Neural progenitor cell (in vitro differentiated cells): ENCODE measurements at regions not wholly inside any gene's neighbourhood (a gene's known extent, or its start where the extent isn't known, plus 50 kb on each side); places are given as distances from the start of the nearest gene placed in this dataset.
"Not testable (repeated sequence)": the region's sequence is repeated elsewhere in the genome, so short reads cannot be mapped to it uniquely, and the experiment has no call there.

Source experiments
- DNase-seq: peaks from one replicate; pipeline ENCODE4 v3.0.0-alpha.2; 2016; ENCODE audit warnings: low spot score
- H2AFZ ChIP-seq: fragments of 200-600 bp; sonication (generic); replicated peaks from 2 replicates; pipeline ENCODE4 v1.6.1; 2016; ENCODE audit warnings: antibody characterized with exemption
- H3F3A ChIP-seq: fragments of 200-600 bp; sonication (generic); 2 replicates; pipeline ENCODE4 v1.6.1; 2016; ENCODE audit warnings: antibody characterized with exemption, low read depth
- H3K27ac ChIP-seq: fragments of 200-600 bp; sonication (generic); 2 replicates; pipeline ENCODE4 v1.5.1; 2016; ENCODE audit warnings: mild to moderate bottlenecking
- H3K27me3 ChIP-seq: fragments of 200-600 bp; sonication (generic); 2 replicates; pipeline ENCODE4 v1.6.1; 2016; ENCODE audit warnings: mild to moderate bottlenecking, moderate library complexity
- H3K36me3 ChIP-seq: fragments of 200-600 bp; sonication (generic); 2 replicates; pipeline ENCODE4 v1.5.1; 2016
- H3K4me1 ChIP-seq: fragments of 200-600 bp; sonication (generic); 2 replicates; pipeline ENCODE4 v1.6.1; 2016; ENCODE audit warnings: mixed run types
- H3K4me2 ChIP-seq: fragments of 200-600 bp; sonication (generic); 2 replicates; pipeline ENCODE4 v1.6.1; 2016
- H3K4me3 ChIP-seq: fragments of 200-600 bp; sonication (generic); 2 replicates; pipeline ENCODE4 v1.5.1; 2016
- H3K79me2 ChIP-seq: fragments of 200-600 bp; sonication (generic); 2 replicates; pipeline ENCODE4 v1.6.1; 2016; ENCODE audit warnings: low read depth
- H3K9ac ChIP-seq: fragments of 200-600 bp; sonication (generic); 2 replicates; pipeline ENCODE4 v1.6.1; 2016
- H3K9me3 ChIP-seq: fragments of 200-600 bp; sonication (generic); 2 replicates; pipeline ENCODE4 v1.5.1; 2016; ENCODE audit warnings: low read depth
- H4K20me1 ChIP-seq: fragments of 200-600 bp; sonication (generic); 2 replicates; pipeline ENCODE4 v1.6.1; 2016; ENCODE audit warnings: low read depth
- H3K27ac Mint-ChIP-seq: 3 replicates; pipeline ENCODE4 v1.8.0; 2021; ENCODE audit warnings: mixed read lengths
- H3K27me3 Mint-ChIP-seq: 2 replicates; pipeline ENCODE4 v1.8.0; 2022; ENCODE audit warnings: low read depth, mild to moderate bottlenecking, inconsistent platforms, moderate library complexity, mixed read lengths; ENCODE audit not compliant: insufficient read depth
- H3K36me3 Mint-ChIP-seq: 3 replicates; pipeline ENCODE4 v1.8.0; 2021; ENCODE audit warnings: mixed read lengths
- H3K4me1 Mint-ChIP-seq: 3 replicates; pipeline ENCODE4 v1.8.0; 2021; ENCODE audit warnings: mixed read lengths
- H3K4me3 Mint-ChIP-seq: 3 replicates; pipeline ENCODE4 v1.8.0; 2021; ENCODE audit warnings: mild to moderate bottlenecking, moderate library complexity, mixed read lengths
- H3K9me3 Mint-ChIP-seq: 3 replicates; pipeline ENCODE4 v1.8.0; 2020; ENCODE audit warnings: mixed read lengths

DNA sequence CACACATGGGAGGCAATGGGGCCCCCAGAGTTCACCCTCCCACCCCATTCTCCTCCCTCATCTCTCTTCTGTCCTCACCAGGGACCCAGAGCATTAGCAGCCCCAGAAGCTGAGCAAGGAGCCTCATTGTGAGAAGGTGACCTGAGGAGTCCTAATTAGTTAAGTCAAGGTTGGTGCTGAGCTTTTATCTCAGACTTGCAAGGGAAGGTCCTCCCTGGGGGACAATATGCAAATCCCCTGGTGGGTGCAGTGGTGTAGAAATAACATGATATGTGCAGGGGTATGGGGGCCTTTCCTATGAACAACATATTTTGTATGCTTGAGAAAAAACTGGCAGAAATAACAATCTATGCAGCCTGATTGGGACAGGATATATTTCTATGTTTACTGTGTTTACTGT, 485.5 kb downstream of the RPIA start:
- not testable (repeated sequence) for H4K20me1 ChIP-seq, H3K4me3 Mint-ChIP-seq, H3K27me3 ChIP-seq

DNA sequence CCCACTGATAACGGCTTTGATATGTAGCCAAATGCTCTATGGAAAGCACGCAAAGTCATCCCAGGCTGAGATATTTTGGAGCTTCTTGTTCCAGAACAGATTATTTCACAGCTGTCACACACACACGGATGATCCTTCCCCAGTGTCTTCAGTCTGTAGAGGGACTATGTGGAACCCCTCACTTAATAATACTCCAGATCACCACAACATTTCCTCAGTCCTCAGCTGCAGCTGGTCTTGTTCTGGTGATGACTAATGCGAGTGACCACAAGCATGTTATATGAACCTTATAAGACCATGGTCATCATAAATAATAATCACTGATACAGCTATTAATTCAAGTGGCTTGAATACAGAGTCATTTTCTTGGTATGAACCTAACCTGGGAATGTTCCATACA, 490.7 kb downstream of the RPIA start:
- H3K9me3 Mint-ChIP-seq, H3F3A ChIP-seq, H3K27ac ChIP-seq, H3K36me3 Mint-ChIP-seq, H4K20me1 ChIP-seq, H3K4me3 ChIP-seq, H3K4me1 ChIP-seq, H3K36me3 ChIP-seq, H3K27me3 ChIP-seq, H3K79me2 ChIP-seq, H3K4me1 Mint-ChIP-seq, H3K9ac ChIP-seq, DNase-seq, H3K4me3 Mint-ChIP-seq, H2AFZ ChIP-seq, H3K27ac Mint-ChIP-seq, H3K9me3 ChIP-seq, H3K4me2 ChIP-seq, H3K27me3 Mint-ChIP-seq: not testable (repeated sequence)

More for the DNA sequence above, 485.5 kb downstream of the RPIA start:
- not testable (repeated sequence) for H3K9ac ChIP-seq, H3K27ac ChIP-seq, H3K4me3 ChIP-seq, H3K36me3 ChIP-seq, H2AFZ ChIP-seq, H3K27me3 Mint-ChIP-seq, H3K4me1 Mint-ChIP-seq, H3F3A ChIP-seq, H3K4me1 ChIP-seq, H3K36me3 Mint-ChIP-seq, H3K27ac Mint-ChIP-seq, H3K9me3 ChIP-seq, DNase-seq, H3K4me2 ChIP-seq, H3K79me2 ChIP-seq, H3K9me3 Mint-ChIP-seq

DNA sequence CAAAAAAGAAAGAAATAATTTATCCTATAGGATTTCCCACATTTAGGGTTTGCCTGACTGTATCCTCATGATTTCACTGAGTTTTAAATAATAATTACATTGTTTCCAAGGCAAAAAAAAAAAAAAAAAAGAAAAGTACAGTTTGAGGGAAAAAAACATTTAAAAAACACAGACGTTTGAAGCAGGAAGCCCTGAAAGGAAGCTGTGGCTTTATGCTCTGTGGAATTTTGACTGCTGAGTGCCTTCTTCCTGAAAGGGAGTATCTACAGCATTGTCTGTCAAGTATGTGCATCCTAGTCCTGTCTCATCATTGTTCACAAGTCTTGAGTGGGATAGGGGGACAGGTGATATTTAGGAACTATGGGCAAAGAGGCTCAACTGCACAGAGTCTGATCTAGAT, 493.3 kb downstream of the RPIA start:
- not testable (repeated sequence) for H3K9me3 ChIP-seq, H3K27ac ChIP-seq, H3K4me1 ChIP-seq, H3K4me3 Mint-ChIP-seq, H3K4me2 ChIP-seq, H3K4me1 Mint-ChIP-seq, H3K36me3 ChIP-seq, DNase-seq, H3K4me3 ChIP-seq, H3K27me3 Mint-ChIP-seq, H2AFZ ChIP-seq, H4K20me1 ChIP-seq, H3K79me2 ChIP-seq, H3K27ac Mint-ChIP-seq, H3K27me3 ChIP-seq, H3K9me3 Mint-ChIP-seq, H3K9ac ChIP-seq, H3F3A ChIP-seq, H3K36me3 Mint-ChIP-seq

DNA sequence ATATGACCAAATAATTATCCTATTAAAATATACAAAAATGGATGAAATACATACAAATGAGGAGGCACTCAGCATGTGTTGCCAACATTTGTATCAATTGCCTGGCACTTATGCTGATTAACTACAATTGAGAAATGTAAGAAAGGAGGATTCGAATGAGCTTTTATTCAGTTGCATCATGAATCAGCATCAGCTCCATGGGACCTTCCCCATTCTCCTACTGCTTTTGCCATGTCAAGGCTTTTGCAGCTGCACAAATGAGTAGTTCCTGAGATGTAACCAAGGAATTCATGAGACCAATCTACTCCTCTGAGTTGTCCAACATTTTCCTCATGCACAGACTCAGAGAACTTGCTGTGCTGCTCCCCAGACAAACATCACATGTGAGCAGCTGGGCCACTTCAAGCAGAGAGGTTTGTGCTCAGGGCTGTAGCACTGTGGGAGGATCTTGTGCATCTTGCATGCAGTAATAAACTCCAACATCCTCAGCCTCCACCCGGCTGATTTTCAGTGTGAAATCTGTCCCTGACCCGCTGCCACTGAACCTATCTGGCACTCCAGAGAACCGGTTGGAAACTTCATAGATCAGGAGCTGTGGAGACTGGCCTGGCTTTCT, 504.3 kb downstream of the RPIA start:
- not testable (repeated sequence) for H3K36me3 ChIP-seq, H3K4me1 Mint-ChIP-seq, H4K20me1 ChIP-seq, H3K4me3 Mint-ChIP-seq, H3K79me2 ChIP-seq, H3K36me3 Mint-ChIP-seq, H3K4me2 ChIP-seq, H3K27ac Mint-ChIP-seq, H3K4me3 ChIP-seq, H3K27me3 Mint-ChIP-seq, H2AFZ ChIP-seq, H3K27ac ChIP-seq, H3K9me3 Mint-ChIP-seq, H3F3A ChIP-seq, DNase-seq, H3K27me3 ChIP-seq, H3K9me3 ChIP-seq, H3K9ac ChIP-seq, H3K4me1 ChIP-seq

DNA sequence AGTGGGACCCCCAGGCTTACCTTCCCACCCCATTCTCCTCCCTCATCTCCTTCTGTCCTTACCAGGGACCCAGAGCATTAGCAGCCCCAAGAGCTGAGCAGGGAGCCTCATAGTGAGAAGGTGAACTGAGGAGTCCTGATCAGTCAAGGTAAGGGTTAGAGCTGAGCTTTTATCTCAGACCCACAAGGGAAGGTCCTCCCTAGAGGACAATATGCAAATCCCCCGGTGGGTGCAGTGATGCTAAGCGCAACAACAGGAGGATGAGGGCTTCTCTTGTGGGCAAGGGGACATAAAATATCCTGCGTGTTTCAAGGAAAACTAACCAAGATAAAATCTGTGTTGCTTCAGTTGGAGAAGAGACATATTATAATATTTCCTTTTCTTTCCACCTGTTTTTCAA, 505.2 kb downstream of the RPIA start:
- H4K20me1 ChIP-seq, H2AFZ ChIP-seq, H3K9ac ChIP-seq, H3K36me3 ChIP-seq, H3K4me3 ChIP-seq, H3F3A ChIP-seq, H3K27ac Mint-ChIP-seq, H3K27me3 ChIP-seq, H3K9me3 Mint-ChIP-seq, DNase-seq, H3K9me3 ChIP-seq, H3K4me1 Mint-ChIP-seq, H3K4me3 Mint-ChIP-seq, H3K36me3 Mint-ChIP-seq, H3K79me2 ChIP-seq, H3K27me3 Mint-ChIP-seq, H3K27ac ChIP-seq, H3K4me1 ChIP-seq, H3K4me2 ChIP-seq: not testable (repeated sequence)

DNA sequence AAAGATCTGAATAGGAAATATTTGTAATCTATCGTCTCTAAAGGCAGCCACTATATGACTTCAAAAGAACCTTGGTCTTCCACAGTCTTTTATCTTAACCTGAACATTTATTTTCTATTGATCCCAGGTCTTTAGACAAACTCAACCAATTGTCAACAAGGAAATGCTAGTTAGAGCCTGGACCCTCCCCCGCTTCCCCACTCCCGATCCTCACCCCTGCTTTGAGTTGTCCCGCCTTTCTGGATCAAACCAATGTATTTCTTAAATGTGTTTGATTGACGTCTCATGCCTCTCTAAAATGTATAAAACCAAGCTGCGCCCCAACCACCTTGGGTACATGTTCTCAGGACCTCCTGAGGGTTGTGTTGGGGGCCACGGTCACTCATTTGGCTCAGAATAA, 506.6 kb downstream of the RPIA start:
- not testable (repeated sequence) for H2AFZ ChIP-seq, H3K27me3 Mint-ChIP-seq, H3K9ac ChIP-seq, DNase-seq, H3K36me3 Mint-ChIP-seq, H3K27ac Mint-ChIP-seq, H3K9me3 Mint-ChIP-seq, H3K79me2 ChIP-seq, H3F3A ChIP-seq, H3K36me3 ChIP-seq, H3K4me3 ChIP-seq, H3K27ac ChIP-seq, H3K4me1 ChIP-seq, H3K4me2 ChIP-seq, H3K4me3 Mint-ChIP-seq, H3K9me3 ChIP-seq, H3K4me1 Mint-ChIP-seq, H3K27me3 ChIP-seq, H4K20me1 ChIP-seq

DNA sequence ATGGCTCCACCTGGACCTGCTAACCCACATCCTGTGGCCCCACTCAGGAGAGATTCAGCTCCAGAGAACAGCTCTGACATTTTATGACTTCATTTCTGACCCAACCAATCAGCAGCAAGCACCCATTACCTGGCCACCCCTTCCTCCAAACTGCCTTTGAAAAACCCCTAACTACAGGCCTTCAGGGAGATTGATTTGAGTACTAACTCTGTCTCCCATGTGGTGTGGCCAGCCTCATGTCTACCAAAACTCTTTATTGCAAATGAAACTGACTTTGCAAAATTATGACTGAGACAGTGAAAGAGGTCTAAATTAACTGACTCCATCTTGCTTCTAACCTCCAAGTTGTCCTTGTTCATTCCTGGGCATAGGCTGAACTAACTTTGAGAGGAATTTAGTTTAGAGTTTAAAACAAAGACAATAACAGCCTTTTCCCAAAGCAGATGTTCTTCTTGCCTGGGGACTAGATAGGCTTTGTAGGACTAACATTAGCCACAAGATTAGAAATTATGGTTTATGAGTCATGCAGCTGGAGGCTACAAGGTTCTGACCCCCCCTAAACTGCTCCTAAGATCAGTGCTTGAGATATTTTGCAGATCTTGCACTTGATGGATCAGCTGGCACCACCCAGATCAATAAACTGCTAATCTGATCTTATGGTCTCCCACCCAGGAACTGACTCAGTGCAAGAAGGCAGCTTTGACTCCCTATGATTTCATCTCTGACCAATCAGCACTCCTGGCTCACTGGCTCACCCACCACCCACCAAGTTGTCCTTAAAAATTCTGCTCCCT, 508.2 kb downstream of the RPIA start:
- H3K4me1 Mint-ChIP-seq, result not testable (repeated sequence)

DNA sequence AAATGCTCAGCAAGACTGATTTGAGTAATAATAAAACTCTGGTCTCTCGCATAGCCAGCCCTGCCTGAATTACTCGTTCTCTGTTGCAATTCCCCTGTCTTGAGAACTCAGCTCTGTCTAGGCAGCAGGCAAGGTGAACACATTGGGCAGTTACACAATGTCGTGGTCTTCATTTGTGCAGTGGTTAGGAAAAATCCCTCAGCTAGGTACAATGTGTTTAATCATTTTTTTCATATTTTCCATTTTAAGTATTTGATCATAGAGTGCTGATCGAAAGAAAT, 508.7 kb downstream of the RPIA start:
- not testable (repeated sequence) for H3K27ac Mint-ChIP-seq, H3K4me1 Mint-ChIP-seq, H3K9me3 Mint-ChIP-seq

More for the DNA sequence above, 508.2 kb downstream of the RPIA start:
- not testable (repeated sequence) for DNase-seq, H3K27ac ChIP-seq, H3K4me3 ChIP-seq, H3K9me3 Mint-ChIP-seq, H3K4me2 ChIP-seq, H2AFZ ChIP-seq, H3K4me1 ChIP-seq, H3K9me3 ChIP-seq, H3K36me3 Mint-ChIP-seq, H3F3A ChIP-seq, H3K27me3 Mint-ChIP-seq, H3K79me2 ChIP-seq, H3K36me3 ChIP-seq, H3K27ac Mint-ChIP-seq, H3K27me3 ChIP-seq, H3K4me3 Mint-ChIP-seq, H4K20me1 ChIP-seq, H3K9ac ChIP-seq

More for the DNA sequence above, 508.7 kb downstream of the RPIA start:
- H4K20me1 ChIP-seq, H3K79me2 ChIP-seq, H3F3A ChIP-seq, H3K27ac ChIP-seq, H3K27me3 ChIP-seq, H3K9me3 ChIP-seq, H3K36me3 ChIP-seq, H3K9ac ChIP-seq, H2AFZ ChIP-seq, H3K4me1 ChIP-seq, DNase-seq, H3K36me3 Mint-ChIP-seq, H3K4me2 ChIP-seq, H3K4me3 Mint-ChIP-seq, H3K27me3 Mint-ChIP-seq, H3K4me3 ChIP-seq: not testable (repeated sequence)
